GM21723 (cell line): ENCODE measurements at regions not wholly inside any gene's neighbourhood (a gene's known extent, or its start where the extent isn't known, plus 50 kb on each side); places are given as distances from the start of the nearest gene placed in this dataset.

Experiments
- ATAC-seq: cut with Tn5 transposase; IDR thresholded peaks from one replicate; pipeline ENCODE4 v1.9.1; 2021; ENCODE audit warnings: mild to moderate bottlenecking, moderate library complexity; ENCODE audit not compliant: unreplicated experiment

GRCh38 chr15:47516558-47516957 lies 200.7 kb upstream of the SEMA6D start:
- no peak for ATAC-seq

GRCh38 chr15:47516972-47517371 lies 200.3 kb upstream of the SEMA6D start:
- ATAC-seq = no peak

GRCh38 chr15:47517737-47518136 lies 199.6 kb upstream of the SEMA6D start:
- no peak for ATAC-seq

- no peak for ATAC-seq
Observed at GRCh38 chr15:47523681-47524475, 193.4 kb upstream of the SEMA6D start.

- ATAC-seq = no peak
Observed at GRCh38 chr15:47529241-47529640, 188.1 kb upstream of the SEMA6D start.

- no peak for ATAC-seq
Observed at GRCh38 chr15:47534673-47535072, 182.6 kb upstream of the SEMA6D start.

GRCh38 chr15:47541562-47541961 lies 175.7 kb upstream of the SEMA6D start:
- ATAC-seq = no peak

- ATAC-seq = no peak
Observed at GRCh38 chr15:47542312-47542989, 174.9 kb upstream of the SEMA6D start.

GRCh38 chr15:47548231-47548630 lies 169.1 kb upstream of the SEMA6D start:
- no peak for ATAC-seq

GRCh38 chr15:47548986-47549385 lies 168.3 kb upstream of the SEMA6D start:
- no peak for ATAC-seq

GRCh38 chr15:47551079-47551478 lies 166.2 kb upstream of the SEMA6D start:
- no peak for ATAC-seq

- ATAC-seq = no peak
Observed at GRCh38 chr15:47551546-47551945, 165.8 kb upstream of the SEMA6D start.

- ATAC-seq = no peak
Observed at GRCh38 chr15:47552978-47553608, 164.2 kb upstream of the SEMA6D start.

- no peak for ATAC-seq
Observed at GRCh38 chr15:47553947-47554346, 163.4 kb upstream of the SEMA6D start.

- ATAC-seq = no peak
Observed at GRCh38 chr15:47561102-47561501, 156.2 kb upstream of the SEMA6D start.

GRCh38 chr15:47565949-47566348 lies 151.4 kb upstream of the SEMA6D start:
- ATAC-seq = no peak

- ATAC-seq = no peak
Observed at GRCh38 chr15:47566610-47567009, 150.7 kb upstream of the SEMA6D start.

GRCh38 chr15:47568030-47568429 lies 149.3 kb upstream of the SEMA6D start:
- no peak for ATAC-seq

- ATAC-seq = no peak
Observed at GRCh38 chr15:47570044-47570443, 147.3 kb upstream of the SEMA6D start.

GRCh38 chr15:47570451-47570850 lies 146.9 kb upstream of the SEMA6D start:
- no peak for ATAC-seq

GRCh38 chr15:47570881-47571640 lies 146.2 kb upstream of the SEMA6D start:
- no peak for ATAC-seq
